D721Med (cell line): ENCODE measurements at regions not wholly inside any gene's neighbourhood (a gene's known extent, or its start where the extent isn't known, plus 50 kb on each side); places are given as distances from the start of the nearest gene placed in this dataset.

Experiments used
- DNase-seq: peaks from one replicate; pipeline ENCODE4 v3.0.0; 2011; ENCODE audit warnings: low spot score; ENCODE audit not compliant: insufficient read length
- FAIRE-seq: peaks from 2 replicates; lab custom pipeline; 2011; peaks lifted over from hg19 to GRCh38; lab: Jason Lieb, UNC
- TF ChIP-seq, protein P1 (sequence below): IDR thresholded peaks from 2 replicates; pipeline ENCODE4 v1.5.1; 2012; ENCODE audit warnings: mild to moderate bottlenecking, control low read depth; ENCODE audit not compliant: insufficient read depth; ENCODE audit errors: missing control alignments

DNA sequence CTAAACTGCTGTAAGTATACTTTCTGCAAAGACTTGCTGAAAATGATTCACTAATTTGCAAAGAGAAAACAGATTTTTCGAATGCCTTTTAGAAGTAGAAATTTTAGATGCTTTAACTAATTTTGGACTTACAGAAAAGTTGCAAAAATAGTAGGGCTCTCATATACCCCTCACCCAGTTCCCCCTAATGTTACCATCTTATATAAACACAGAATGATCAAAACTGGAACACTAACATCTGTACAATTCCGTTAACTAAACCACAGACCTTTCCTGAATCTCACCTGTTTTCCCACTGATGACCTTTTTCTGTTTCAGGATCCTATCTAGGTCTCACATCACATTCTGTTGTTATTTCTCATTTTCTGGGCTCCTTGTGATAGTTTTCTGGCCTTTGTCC is 454.8 kb downstream of the SHQ1 start:
- FAIRE-seq, result no peak
- no peak for DNase-seq
- TF ChIP-seq, protein P1, sequence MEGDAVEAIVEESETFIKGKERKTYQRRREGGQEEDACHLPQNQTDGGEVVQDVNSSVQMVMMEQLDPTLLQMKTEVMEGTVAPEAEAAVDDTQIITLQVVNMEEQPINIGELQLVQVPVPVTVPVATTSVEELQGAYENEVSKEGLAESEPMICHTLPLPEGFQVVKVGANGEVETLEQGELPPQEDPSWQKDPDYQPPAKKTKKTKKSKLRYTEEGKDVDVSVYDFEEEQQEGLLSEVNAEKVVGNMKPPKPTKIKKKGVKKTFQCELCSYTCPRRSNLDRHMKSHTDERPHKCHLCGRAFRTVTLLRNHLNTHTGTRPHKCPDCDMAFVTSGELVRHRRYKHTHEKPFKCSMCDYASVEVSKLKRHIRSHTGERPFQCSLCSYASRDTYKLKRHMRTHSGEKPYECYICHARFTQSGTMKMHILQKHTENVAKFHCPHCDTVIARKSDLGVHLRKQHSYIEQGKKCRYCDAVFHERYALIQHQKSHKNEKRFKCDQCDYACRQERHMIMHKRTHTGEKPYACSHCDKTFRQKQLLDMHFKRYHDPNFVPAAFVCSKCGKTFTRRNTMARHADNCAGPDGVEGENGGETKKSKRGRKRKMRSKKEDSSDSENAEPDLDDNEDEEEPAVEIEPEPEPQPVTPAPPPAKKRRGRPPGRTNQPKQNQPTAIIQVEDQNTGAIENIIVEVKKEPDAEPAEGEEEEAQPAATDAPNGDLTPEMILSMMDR, result no peak

DNA sequence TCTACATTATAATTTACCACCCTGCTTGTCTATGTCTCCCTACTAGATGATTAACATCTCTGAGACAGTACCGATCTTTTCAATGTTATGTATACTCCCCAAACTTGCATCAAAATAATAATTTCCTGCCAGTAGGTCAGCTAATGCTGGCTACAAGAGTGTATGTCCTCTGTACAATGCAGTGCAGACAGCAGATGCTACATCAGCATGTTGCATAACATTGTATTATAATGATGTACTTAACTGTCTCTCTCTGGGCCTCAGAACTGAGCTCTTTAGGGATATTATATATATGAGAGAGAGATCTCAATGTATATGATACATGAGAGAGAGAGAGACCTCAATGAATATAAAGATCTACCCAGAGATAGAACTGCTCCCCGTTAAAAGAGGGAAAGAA is 456.6 kb downstream of the SHQ1 start:
- no peak for DNase-seq
- TF ChIP-seq, protein P1, result no peak
- FAIRE-seq, result no peak

DNA sequence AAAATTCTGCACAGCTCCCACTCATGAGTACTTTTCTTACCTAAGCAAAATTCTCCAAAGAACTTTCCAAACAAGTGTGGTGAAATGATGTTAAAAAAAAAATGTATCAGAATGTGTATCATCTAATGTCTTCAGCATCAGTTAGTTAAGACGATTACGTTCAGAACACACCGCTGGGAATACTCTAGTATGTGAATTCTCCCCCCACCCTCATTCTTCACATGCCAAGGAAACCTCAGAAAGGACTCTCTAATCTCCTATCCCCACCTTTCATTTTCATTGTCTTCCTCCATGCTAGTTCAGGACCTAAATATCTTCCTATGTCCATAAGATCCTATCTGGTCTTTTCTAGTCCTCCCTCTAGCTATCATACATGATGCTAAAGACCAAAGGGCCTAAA is 457.4 kb downstream of the SHQ1 start:
- DNase-seq (no peak), FAIRE-seq (no peak)
- TF ChIP-seq, protein P1, result no peak

DNA sequence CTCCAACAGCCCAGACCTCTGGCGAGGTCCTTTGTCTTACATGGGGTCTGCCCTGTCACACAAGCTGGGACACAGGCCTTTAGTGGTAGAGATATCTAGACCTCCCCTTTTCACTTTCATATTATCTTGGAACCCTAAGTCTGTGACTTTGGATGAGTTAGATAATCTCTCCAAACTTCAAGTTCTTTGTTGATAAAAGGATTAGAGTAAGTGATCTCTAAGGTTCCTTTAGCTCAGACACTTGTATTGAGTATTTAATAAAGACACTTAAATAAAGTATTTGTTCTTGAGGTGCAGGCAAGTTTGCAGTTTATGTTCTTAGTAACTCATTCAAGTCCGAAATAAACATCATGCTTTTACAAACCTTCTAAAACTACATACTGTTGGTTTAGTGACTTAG is 459.6 kb downstream of the SHQ1 start:
- TF ChIP-seq, protein P1, result no peak
- DNase-seq, result no peak
- no peak for FAIRE-seq

DNA sequence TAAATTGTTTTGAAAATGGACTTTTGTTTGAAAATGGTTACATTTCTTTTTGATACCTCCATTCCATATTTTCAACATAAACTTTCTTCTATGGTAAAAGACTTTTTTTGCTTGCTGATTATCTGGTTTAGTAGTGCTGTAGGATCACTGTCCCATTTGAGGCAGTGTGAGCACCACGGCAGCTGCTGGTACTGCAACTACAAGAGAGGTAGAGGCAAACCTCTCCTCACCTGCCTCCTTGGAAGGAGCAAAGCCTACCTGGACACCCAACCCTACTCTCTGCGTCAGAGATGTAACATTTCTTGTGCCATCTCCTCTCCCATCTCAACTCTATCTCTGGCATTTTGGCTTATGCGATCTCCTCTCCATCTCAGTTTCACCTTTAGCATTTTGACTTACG is 460.1 kb downstream of the SHQ1 start:
- DNase-seq (no peak), FAIRE-seq (no peak)
- TF ChIP-seq, protein P1, result no peak

DNA sequence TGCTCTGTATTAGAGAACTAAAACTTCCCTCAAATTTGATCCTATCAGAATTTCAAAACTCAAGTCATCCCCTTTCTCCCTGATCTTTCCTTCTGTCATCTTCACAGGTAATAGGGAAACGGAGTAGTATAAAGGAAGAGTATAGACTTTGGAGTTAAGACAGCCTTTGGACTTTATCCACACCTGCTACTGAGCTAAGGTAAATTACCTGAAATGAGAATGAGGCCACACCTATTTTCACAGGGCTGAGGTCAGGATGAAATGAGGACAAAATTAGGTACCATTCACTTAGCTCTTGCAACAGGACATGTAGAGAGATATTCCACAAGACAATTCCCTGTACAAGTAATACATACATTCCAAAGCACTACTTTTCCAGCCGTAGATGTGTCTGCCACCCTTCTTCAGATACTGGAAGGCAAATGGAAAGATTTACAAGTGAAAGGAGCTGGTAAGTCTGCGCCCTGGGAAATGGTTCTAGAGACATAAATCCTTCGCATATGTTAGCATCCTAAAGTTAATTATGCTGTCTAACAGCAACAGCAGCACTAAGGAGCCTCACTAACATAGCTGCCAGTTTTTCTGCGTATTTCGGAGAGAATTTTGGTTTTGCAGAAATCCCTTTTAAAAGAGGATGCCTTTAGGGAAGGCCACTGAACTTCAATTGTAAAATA is 461.8 kb downstream of the SHQ1 start:
- DNase-seq, result no peak
- no peak for FAIRE-seq
- TF ChIP-seq, protein P1, result no peak

DNA sequence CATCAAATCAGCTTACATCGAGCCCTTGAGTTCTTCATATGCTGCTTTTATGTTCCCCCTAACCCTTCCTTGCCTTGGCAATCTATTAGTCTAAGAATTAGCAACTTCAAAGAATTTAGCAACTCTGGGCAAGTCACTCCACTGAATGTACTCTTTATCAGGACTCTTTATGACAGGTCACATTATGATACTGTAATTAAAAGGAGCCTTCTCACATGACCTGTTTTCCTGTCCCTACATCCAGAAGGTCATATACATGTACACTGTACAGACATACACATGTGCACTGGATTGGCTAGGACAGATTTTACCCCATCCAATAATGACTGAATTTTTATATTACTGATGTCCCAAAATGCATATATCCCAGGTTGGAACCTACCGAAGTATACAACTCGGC is 463.1 kb downstream of the SHQ1 start:
- TF ChIP-seq, protein P1, result no peak
- DNase-seq (no peak), FAIRE-seq (no peak)
